ENCODE measurements at regions not wholly inside any gene's neighbourhood (a gene's known extent, or its start where the extent isn't known, plus 50 kb on each side); places are given as distances from the start of the nearest gene placed in this dataset.

- H3K4me3 ChIP-seq (ENCODE audit: extremely low read depth in 1 of 4, insufficient read depth in 2 of 4, low read depth in 3 of 4, low read length in 4 of 4): no peak overlapping the region
- no peaks in the 10 kb centered on the region for H3K79me1 ChIP-seq (ENCODE audit: low read depth, low read length)
- H3K9ac ChIP-seq (replicated peaks in 1 of 4; ENCODE audit: extremely low read depth in 1 of 4, low read depth in 3 of 4, low read length in 3 of 4): no peak overlapping the region
- no peak overlapping the region for H3K14ac ChIP-seq (ENCODE audit: insufficient read length)
- H2AFZ ChIP-seq (ENCODE audit: low read length): no peak overlapping the region
- WGBS, 2 experiments (ENCODE audit: extremely low coverage in 1 of 2, insufficient coverage in 1 of 2, insufficient read length in 1 of 2, insufficient replicate concordance in 2 of 2, low coverage in 1 of 2, low lambda C conversion rate in 2 of 2, missing lambda C conversion rate in 1 of 2): 94% methylated on average over 3 of the region's 3 CpGs; no CpG with 5 or more reads in 1 of the 2 experiments
- H3K27ac ChIP-seq (ENCODE audit: low read depth, low read length): no peak overlapping the region
- H2BK12ac ChIP-seq (ENCODE audit: low read depth, low read length): no peak overlapping the region
- H3K27me3 ChIP-seq (replicated peaks in 1 of 4; ENCODE audit: control insufficient read depth in 3 of 4, extremely low read depth in 1 of 4, insufficient read depth in 3 of 4, low read length in 3 of 4): no peaks in the 10 kb centered on the region
- POLR2A ChIA-PET (ENCODE audit: partially characterized antibody): no interaction called here
- no peaks in the 10 kb centered on the region for H3K4me1 ChIP-seq (replicated peaks in 1 of 4; ENCODE audit: control insufficient read depth in 3 of 4, insufficient read depth in 4 of 4, low read length in 3 of 4)
- CTCF ChIA-PET (ENCODE audit: partially characterized antibody): interaction anchor here (0.6 kb wide), 1 partner anchor 1089 kb away, joined by 3 read pairs; no protein-coding TSS in a partner anchor
- no peak overlapping the region for H2BK15ac ChIP-seq (ENCODE audit: low read length)
- no peaks in the 10 kb centered on the region for H4K20me1 ChIP-seq (replicated peaks in 1 of 2; ENCODE audit: control insufficient read depth in 1 of 2, insufficient read depth in 2 of 2, low read length in 2 of 2)
- no peak overlapping the region for H2BK5ac ChIP-seq (ENCODE audit: low read depth, low read length)
- H3K36me3 ChIP-seq (ENCODE audit: control insufficient read depth in 2 of 4, insufficient read depth in 4 of 4, low read length in 3 of 4): no peaks in the 10 kb centered on the region
- H3K4me2 ChIP-seq (ENCODE audit: insufficient read depth in 1 of 2, low read depth in 2 of 2, low read length in 2 of 2): no peak overlapping the region
- H3K56ac ChIP-seq (replicated peaks; ENCODE audit: insufficient read length, low read depth, low read length): no peak overlapping the region
- H3K23me2 ChIP-seq (ENCODE audit: low read depth, low read length): no peaks in the 10 kb centered on the region
- no peaks in the 10 kb centered on the region for H3K9me3 ChIP-seq (ENCODE audit: insufficient read depth in 2 of 2, low read depth in 1 of 2, low read length in 1 of 2)
- H2BK20ac ChIP-seq (ENCODE audit: low read length): no peak overlapping the region
- H4K91ac ChIP-seq (replicated peaks; ENCODE audit: insufficient read length, low read length): no peak overlapping the region
- H3K79me2 ChIP-seq (ENCODE audit: control insufficient read depth in 1 of 2, insufficient read depth in 2 of 2, low read length in 2 of 2): no peaks in the 10 kb centered on the region
- H4K8ac ChIP-seq (ENCODE audit: extremely low read depth, insufficient read depth, low read length): no peak overlapping the region
- FAIRE-seq (no peak), DNase-seq (ENCODE audit: low read depth in 1 of 2, low spot score in 2 of 2) (no peak)
- no peak overlapping the region for H3K18ac ChIP-seq (ENCODE audit: extremely low read depth, low read length)
- no peak for TF ChIP-seq CTBP2 (IDR thresholded peaks at IDR 0.05; ENCODE audit: borderline replicate concordance, insufficient read depth, insufficient read length, low read length)
- no peak for TF ChIP-seq SP2 (IDR thresholded peaks at IDR 0.05; ENCODE audit: low read length)
- TF ChIP-seq SP1 (IDR thresholded peaks at IDR 0.05; ENCODE audit: low read depth, low read length): no peak
- TF ChIP-seq, protein P1, sequence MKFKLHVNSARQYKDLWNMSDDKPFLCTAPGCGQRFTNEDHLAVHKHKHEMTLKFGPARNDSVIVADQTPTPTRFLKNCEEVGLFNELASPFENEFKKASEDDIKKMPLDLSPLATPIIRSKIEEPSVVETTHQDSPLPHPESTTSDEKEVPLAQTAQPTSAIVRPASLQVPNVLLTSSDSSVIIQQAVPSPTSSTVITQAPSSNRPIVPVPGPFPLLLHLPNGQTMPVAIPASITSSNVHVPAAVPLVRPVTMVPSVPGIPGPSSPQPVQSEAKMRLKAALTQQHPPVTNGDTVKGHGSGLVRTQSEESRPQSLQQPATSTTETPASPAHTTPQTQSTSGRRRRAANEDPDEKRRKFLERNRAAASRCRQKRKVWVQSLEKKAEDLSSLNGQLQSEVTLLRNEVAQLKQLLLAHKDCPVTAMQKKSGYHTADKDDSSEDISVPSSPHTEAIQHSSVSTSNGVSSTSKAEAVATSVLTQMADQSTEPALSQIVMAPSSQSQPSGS (IDR thresholded peaks at IDR 0.05; ENCODE audit: low read length): no peak
- TF ChIP-seq KDM4A (IDR thresholded peaks at IDR 0.05; ENCODE audit: low read depth, low read length, severe bottlenecking): no peak
- TF ChIP-seq SUZ12 (IDR thresholded peaks at IDR 0.05; ENCODE audit: low read length): no peak
- no peak for TF ChIP-seq TEAD4 (IDR thresholded peaks at IDR 0.05; ENCODE audit: low read depth, low read length)
- no peak for TF ChIP-seq KDM5A (IDR thresholded peaks at IDR 0.05; ENCODE audit: low read length)
- no peak for TF ChIP-seq BCL11A (IDR thresholded peaks at IDR 0.05; ENCODE audit: low read depth in 2 of 2, low read length in 2 of 2)
- no peak overlapping the region for H2AK5ac ChIP-seq (ENCODE audit: low read depth, low read length)
- H2BK120ac ChIP-seq (replicated peaks; ENCODE audit: low read depth, low read length): no peak overlapping the region
- H3K4ac ChIP-seq (replicated peaks; ENCODE audit: insufficient read length, low read depth, low read length): no peak overlapping the region
- no peak overlapping the region for H3K23ac ChIP-seq (ENCODE audit: insufficient read length)
- H4K5ac ChIP-seq (ENCODE audit: insufficient read length, low read depth, low read length): no peak overlapping the region
Observed at GRCh38 chr16:48075398-48075797, 80.4 kb downstream of the ABCC12 start.
